ENCODE measurements at regions not wholly inside any gene's neighbourhood (a gene's known extent, or its start where the extent isn't known, plus 50 kb on each side); places are given as distances from the start of the nearest gene placed in this dataset.

- no peak overlapping the region for H4K91ac ChIP-seq (ENCODE audit: insufficient read depth, low read depth, low read length)
- no peak overlapping the region for H3K56ac ChIP-seq (ENCODE audit: extremely low read depth, insufficient read depth, low read length)
- no peaks in the 10 kb centered on the region for H3K79me1 ChIP-seq (ENCODE audit: low read depth in 1 of 2, low read length in 2 of 2)
- H3K4me3 ChIP-seq (ENCODE audit: insufficient read depth, low read depth, low read length): no peak overlapping the region
- no peak overlapping the region for H3K14ac ChIP-seq (replicated peaks; ENCODE audit: low read depth, low read length)
- H2AK9ac ChIP-seq (replicated peaks; ENCODE audit: low read depth, low read length, poor library complexity): no peak overlapping the region
- H3K9me1 ChIP-seq (ENCODE audit: insufficient read depth, low read length): no peaks in the 10 kb centered on the region
- TF ChIP-seq CHD1 (IDR thresholded peaks at IDR 0.05; ENCODE audit: low read depth, low read length): no peak
- no peak for TF ChIP-seq RCOR1 (IDR thresholded peaks at IDR 0.05; ENCODE audit: insufficient replicate concordance, low read length)
- no peak for TF ChIP-seq NFE2L2 (IDR thresholded peaks at IDR 0.05; ENCODE audit: low read depth, low read length)
- TF ChIP-seq RAD21 (IDR thresholded peaks at IDR 0.05; ENCODE audit: low read length): no peak
- TF ChIP-seq RFX5 (IDR thresholded peaks at IDR 0.05; ENCODE audit: low read depth, low read length): no peak
- no peak for TF ChIP-seq FOS (IDR thresholded peaks at IDR 0.05; ENCODE audit: low read depth, low read length)
- no peak for TF ChIP-seq ELK1 (IDR thresholded peaks at IDR 0.05; ENCODE audit: borderline replicate concordance, low read depth, low read length)
- TF ChIP-seq POLR2A (IDR thresholded peaks at IDR 0.05; ENCODE audit: low read depth, low read length): no peak
- no peak for TF ChIP-seq CTCF (conservative IDR thresholded peaks at IDR 0.05; ENCODE audit: low read depth, low read length)
- TF ChIP-seq BHLHE40 (IDR thresholded peaks at IDR 0.05; ENCODE audit: low read depth, low read length): no peak
- TF ChIP-seq SMC3 (IDR thresholded peaks at IDR 0.05; ENCODE audit: low read depth, low read length): no peak
- TF ChIP-seq MAFK (IDR thresholded peaks at IDR 0.05; ENCODE audit: low read depth, low read length): no peak
- TF ChIP-seq CEBPB (IDR thresholded peaks at IDR 0.05; ENCODE audit: low read depth, low read length): no peak
- no peak for TF ChIP-seq MXI1 (IDR thresholded peaks at IDR 0.05; ENCODE audit: borderline replicate concordance, low read depth, low read length)
- TF ChIP-seq MAZ (IDR thresholded peaks at IDR 0.05; ENCODE audit: borderline replicate concordance, low read depth, low read length): no peak
- TF ChIP-seq USF2 (IDR thresholded peaks at IDR 0.05; ENCODE audit: low read depth, low read length): no peak
- DNase-seq: no peak
- H3K4me2 ChIP-seq (ENCODE audit: low read depth, low read length): no peak overlapping the region
- ChIA-PET POLR2A (ENCODE audit: unreplicated experiment) (no interaction called here), CTCF (no interaction called here)
- no TSS peak for BruUV-seq (replicated peaks)
- no peak overlapping the region for H2BK15ac ChIP-seq (ENCODE audit: low read depth, low read length)
- no peak overlapping the region for H2BK120ac ChIP-seq (ENCODE audit: low read depth, low read length)
- intact Hi-C loops (cut with micrococcal nuclease) (no loop called here), in situ Hi-C loops (cut with MboI; ENCODE audit: low sequenced_read_pairs) (no loop called here), dilution Hi-C loops (cut with HindIII; ENCODE audit: low sequenced_read_pairs, unreplicated experiment) (no loop called here)
- H2AK5ac ChIP-seq (ENCODE audit: low read depth, low read length): no peak overlapping the region
- H3K9me3 ChIP-seq (ENCODE audit: control insufficient read depth, insufficient read depth, low read length): 0 out of 2 replicates have a peak, but pooled peaks cover 2% of the 10 kb centered on the region
- WGBS, 2 experiments (ENCODE audit: extremely low coverage in 2 of 2, insufficient read length in 1 of 2): no CpG with 5 or more reads among the region's 1 CpG
- no peaks in the 10 kb centered on the region for H3K27me3 ChIP-seq (ENCODE audit: control insufficient read depth, insufficient read depth, low read length)
- no peak overlapping the region for H4K5ac ChIP-seq (ENCODE audit: low read depth, low read length)
- no peaks in the 10 kb centered on the region for H4K20me1 ChIP-seq (ENCODE audit: insufficient read depth, low read length)
- no peak overlapping the region for H4K8ac ChIP-seq (ENCODE audit: low read depth in 2 of 2, low read length in 2 of 2)
- H3K4me1 ChIP-seq (ENCODE audit: control insufficient read depth, insufficient read depth, low read length): no peaks in the 10 kb centered on the region
- no peak overlapping the region for H3K18ac ChIP-seq (ENCODE audit: low read depth, low read length)
- H3K4ac ChIP-seq (ENCODE audit: low read depth, low read length): no peak overlapping the region
- H3K23ac ChIP-seq (ENCODE audit: low read depth, low read length): no peak overlapping the region
- no peak overlapping the region for H3K27ac ChIP-seq (ENCODE audit: insufficient read depth, low read length)
- no peaks in the 10 kb centered on the region for H3K36me3 ChIP-seq (ENCODE audit: control insufficient read depth, insufficient read depth, low read length)
- no peak overlapping the region for H2BK5ac ChIP-seq (ENCODE audit: low read depth, low read length, poor library complexity, severe bottlenecking)
- H2AFZ ChIP-seq (replicated peaks; ENCODE audit: low read length, poor library complexity): no peak overlapping the region
- H2BK20ac ChIP-seq (ENCODE audit: low read depth, low read length): no peak overlapping the region
- ATAC-seq (ENCODE audit: low read depth): no peak
- H3K9ac ChIP-seq (ENCODE audit: low read depth, low read length): no peak overlapping the region
Measured at GRCh38 chr1:239708622-239709021, 322.3 kb downstream of the CHRM3 start.

Measured in IMR-90 (cell line).